NCI-H774 (cell line): ENCODE measurements at regions not wholly inside any gene's neighbourhood (a gene's known extent, or its start where the extent isn't known, plus 50 kb on each side); places are given as distances from the start of the nearest gene placed in this dataset.

Experiments
- DNase-seq: peaks from one replicate; lab custom pipeline; 2025; lab: John Stamatoyannopoulos, UW

DNA sequence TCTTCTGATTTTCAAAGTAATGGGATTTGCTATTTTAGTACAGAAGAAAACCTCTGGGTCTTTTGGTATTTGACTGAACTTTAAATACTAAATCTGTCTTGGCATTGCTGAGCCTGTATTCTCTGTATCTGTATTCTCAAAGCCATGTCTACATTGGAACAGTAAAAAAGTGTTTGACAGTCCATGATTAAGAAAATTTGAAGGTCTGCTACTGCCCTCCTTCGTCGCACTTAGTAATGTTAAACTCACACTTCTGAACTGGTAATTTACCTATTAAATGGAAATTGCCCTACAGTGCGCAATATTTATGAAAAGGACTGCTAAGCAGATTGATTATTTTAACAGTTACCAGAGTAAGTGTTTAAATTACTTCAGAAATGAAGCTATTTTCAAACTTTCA, 165.7 kb upstream of the SMC2 start:
- DNase-seq = no peak

DNA sequence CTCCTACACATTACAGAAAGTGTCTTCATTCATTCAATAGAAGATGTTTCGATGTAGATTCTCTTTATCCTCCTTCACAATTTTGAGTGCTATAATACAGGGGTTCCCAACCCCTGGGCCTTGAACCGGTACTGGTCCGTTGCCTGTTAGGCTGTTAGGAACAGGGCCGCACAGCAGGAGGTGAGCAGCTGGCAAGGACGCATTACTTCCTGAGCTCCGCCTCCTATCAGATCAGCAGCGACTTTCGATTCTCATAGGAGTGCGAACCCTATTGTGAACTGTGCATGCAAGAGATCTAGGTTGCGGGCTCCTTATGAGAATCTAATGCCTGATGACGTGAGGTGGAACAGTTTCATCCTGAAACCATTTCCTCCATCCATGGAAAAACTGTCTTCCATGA, 153.0 kb upstream of the SMC2 start:
- no peak for DNase-seq

DNA sequence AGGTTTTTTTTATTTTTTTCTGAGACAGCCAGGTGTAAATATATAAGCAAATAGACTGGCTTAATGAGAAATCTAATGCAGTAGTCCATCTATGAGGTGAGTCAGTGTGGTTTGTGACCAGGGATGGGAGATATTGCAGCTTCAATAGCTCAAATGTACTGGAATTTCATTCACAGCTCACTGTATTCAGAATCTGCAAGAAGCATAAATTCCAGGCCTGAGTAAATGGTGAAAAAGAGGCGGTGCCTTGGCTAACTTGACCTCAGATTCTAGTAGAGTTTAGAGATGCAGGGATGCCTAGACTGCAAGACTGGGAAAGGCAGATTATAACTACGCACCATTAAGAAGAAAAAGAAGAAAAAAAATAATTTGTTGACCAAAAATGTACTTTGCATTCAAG, 151.9 kb upstream of the SMC2 start:
- no peak for DNase-seq

DNA sequence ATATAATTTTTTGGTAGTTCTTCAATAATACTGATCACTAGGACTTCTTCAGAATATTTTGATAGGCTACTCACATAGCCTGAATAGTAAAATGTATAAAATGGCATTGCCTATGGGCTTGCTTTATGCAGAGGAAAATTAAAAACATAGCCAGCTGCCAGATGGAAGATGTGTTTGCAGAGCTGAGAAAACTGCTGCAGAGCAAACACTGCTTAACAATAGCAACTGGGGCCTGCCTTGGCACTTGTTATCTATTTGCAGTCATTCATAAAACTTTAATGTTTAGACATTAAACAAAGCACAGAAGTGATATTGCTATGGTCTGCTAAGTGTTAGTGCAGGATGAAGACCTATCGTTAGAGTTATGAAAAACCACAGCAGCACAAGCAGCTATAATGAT, 151.5 kb upstream of the SMC2 start:
- peak; percentile 81 for DNase-seq

DNA sequence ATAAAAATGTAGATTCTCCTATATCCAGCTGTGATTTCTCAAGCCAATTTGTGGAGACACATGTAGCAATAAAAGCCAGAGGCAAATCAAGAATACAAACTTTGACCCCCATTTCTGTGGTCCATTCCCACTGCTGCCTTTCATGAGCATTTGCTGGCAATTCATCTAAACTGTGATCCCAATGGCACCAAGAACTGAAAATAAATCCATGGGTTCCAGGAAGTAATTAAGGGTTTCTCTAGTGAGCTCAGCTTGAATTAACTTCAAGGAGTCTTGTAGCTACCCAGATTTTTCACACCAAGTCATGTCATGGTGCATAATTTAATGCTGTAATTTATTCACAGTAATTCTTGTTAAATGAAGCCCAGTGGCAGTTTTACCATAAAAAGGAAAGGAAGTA, 145.0 kb upstream of the SMC2 start:
- DNase-seq = no peak

DNA sequence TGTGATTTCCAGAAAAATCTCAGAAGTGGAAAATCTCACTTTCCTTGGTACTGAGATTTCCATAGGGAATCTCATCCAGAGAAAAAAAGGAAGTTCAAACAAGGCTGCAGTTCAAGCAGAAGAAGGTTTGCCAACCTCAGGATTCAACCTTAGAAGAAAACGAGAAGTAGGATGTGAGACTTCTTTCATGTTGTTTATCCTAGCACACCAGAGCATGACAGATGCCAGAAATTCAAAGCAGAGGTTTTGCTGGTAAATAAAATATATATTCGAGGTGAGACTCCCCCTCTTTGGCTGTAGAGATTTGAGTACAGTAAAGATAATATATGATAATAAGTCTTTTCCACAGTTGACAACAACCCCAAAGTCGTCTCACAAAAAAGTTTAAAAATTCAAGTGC, 116.9 kb upstream of the SMC2 start:
- no peak for DNase-seq

DNA sequence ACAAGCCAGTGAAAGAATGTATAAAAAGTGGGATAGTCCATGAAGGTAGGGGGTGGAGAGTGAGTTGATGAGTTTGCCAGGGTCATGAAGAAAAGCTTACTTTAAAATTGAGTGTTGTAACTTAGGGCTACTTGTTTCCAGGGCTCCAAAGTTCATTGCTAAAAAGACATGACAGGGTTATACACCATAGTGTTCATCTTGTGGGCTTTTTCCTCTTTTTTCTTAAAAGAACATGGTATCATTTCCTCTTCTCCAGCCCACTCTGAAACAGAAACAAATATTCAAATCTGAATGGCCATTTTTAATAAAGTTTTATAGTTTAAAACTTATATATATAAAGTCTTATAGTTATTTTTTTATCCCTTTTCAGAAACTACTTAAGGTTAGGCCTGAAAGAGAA, 115.7 kb upstream of the SMC2 start:
- DNase-seq = no peak

DNA sequence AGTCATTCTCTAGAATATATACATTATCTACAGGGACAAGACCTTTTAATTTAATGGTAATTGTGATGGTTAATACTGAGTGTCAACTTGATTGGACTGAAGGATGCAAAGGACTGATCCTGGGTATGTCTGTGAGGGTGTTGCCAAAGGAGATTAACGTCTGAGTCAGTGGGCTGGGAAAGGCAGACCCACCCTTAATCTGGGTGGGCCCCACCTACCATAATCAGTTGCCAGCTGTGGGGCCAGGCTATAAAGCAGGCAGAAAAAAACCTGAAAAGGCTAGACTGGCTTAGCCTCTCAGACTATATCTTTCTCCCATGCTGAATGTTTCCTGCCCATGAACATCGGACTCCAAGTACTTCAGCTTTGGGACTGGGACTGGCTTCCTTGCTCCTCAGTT, 112.2 kb upstream of the SMC2 start:
- no peak for DNase-seq

DNA sequence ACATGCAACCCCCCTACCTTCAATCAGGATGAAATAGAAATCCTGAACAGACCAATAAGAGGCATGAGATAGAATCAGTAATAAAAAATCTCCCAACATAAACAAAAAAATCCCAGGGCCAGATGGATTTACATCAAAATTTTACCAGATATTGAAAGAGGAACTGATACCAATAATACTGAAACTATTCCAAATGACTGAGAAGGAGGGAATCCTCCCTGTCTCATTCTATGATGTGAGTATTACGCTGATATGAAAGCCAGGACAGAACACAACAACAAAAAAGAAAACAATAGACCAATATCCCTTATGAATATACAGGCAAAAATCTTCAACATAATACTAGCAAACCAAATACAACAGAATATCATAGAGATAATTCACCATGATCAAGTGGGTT, 109.0 kb upstream of the SMC2 start:
- no peak for DNase-seq

DNA sequence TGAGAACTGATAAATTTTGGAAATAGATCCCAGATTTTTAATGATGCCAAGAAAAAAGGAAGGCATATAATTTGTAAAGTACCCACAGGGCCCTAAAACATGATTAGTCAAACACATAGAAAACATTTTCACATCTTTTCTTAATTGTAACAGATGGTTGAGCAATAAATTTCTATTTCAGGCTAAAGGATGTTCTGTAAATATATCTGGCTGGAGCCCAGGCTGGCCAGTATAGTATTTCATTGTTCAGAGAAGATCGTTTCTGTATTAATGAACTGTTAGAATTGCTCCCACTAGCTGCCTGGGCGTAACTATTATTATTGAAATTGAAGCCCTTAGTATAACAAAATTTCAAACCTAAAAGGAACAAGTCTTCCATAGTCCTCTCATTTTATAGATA, 105.3 kb upstream of the SMC2 start:
- DNase-seq = no peak

DNA sequence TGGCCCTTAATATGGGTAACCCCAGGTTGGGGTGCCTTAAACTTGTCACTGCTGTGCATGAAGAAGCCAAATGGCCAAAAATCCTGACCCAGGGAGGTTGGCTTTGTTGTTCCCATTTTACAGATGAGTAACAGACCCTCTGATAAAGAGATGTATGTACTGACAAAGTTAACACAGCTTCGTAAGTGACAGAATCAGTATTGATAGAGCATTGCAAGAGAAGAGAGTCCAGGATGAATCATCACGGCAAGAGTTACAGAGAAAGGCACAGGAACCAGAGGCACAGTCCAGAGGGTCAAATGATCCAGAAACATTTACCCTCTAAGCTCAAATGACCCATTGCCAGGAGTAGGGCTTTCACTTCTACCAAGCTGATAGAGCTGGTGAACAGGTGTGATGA, 103.8 kb upstream of the SMC2 start:
- no peak for DNase-seq

DNA sequence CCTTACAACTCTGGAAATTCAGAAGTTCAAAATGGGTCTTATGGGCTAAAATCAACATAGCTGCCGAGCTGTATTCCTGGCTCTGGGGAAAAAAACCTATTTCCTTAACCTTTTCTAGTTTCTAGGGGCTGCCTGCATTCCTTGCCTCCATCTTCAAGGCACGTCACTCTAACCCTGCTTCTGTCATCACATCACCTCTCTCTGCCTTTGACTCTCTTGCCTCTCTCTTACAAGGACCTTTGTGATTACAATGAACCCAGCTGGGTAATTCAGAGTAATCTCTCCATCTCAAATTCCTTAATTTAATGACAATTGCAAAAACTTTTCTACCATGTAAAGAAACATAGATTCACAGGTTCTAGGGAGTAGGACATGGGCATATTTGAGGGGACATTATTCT, 103.1 kb upstream of the SMC2 start:
- DNase-seq = no peak

DNA sequence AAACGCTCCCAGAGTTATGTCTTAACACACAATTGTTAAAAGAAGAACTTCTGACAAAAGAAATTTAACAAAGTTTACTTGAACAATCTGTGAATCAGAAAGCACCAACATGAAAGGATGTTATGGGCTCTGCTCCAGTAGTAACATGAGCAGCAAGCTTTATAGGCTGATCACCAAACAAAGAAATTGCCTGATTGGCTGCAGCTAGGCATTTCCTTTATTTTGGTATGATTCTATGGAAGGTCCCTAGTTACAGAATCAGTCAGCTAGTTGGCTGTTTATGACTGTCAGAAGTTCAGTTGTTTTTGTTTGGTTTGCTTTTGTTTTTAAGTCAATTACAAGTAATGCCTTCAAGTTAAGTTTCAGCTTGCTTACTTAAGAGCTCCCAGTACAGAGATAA, 102.4 kb upstream of the SMC2 start:
- DNase-seq = no peak

DNA sequence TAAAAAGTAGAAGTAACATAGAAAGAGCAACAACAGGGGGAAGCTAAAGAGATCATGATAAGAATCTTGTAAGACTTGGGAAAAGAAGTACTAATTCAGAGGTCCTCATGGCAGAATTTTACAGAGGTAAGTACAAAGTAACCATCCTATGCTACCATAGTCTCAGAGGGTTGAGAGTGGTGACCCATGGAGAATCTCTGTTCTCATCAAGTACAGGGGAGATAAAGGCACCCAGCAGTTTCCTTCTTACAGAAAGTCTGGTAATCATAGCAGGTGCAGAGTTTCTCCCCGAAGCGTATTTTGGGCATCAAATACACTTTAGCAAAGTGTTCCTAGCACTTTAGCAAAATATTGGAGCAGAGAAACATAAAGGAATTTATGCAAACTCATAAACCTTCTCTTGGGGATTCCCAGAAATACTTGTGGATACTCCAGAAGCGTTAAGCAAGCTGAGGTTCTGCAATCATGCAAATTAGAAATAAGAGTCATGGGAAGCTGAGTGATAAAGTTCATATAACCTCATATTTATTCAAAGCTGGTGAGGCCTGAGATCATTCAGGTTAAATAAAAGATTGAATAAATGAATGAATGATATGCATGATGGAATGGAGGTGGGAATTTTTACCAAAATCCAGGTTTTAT, 101.0 kb upstream of the SMC2 start:
- DNase-seq = no peak

DNA sequence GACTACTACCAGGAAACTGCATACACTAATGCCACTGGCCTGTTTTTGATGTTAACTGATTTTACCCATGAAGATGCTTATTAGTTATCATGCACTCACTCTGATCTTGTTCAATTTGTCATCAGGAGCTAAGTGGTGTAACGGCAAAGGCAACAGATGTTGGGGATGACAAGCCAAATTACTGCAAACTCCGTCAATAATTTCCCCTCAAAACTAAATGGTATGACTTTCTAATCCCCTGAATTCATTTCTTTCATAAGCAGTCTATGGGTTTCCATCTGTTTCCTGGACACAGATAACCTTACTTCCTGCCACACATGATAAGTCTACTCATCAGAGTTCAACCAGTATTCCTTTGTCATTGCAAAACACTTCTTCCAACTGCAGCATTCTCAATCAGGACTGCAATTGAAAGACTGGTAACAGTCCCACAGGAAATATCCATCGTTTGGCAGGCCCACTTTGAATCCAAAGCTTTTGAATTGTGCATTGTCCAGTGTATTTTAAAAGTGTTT, 96.2 kb upstream of the SMC2 start:
- no peak for DNase-seq

DNA sequence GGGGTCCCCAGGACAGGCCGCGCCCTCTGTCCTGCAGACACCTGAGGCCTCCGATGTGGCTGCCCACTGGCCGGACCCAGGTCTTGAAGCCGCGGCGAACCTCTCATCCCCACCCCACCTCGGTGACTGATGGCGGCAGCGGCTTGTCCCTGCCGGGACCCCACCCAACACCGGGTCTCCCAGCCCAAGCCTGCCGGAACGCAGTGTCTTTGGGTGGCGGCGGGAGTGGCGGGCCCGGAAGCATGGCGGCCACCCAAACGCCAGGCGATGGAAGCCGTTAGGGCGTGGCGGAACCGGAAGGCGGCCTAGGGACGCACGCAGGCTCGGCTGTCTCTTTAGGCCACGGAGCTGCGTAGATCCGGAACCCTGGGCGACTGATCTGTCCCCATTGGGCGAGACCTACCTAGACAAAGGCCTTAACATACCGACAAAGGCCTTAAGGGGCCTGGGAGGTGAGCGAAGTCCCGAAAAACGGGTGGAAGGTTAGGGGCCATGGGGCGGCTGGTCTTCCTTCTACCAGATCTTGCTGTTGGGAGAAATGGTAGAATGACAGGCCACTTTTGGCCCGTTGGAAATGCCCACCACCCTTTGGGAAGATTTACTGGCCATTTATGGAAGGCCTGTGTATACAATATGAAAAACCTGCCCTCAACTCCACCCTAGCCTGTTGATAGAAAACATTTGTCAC, 94.6 kb upstream of the SMC2 start:
- DNase-seq = no peak

DNA sequence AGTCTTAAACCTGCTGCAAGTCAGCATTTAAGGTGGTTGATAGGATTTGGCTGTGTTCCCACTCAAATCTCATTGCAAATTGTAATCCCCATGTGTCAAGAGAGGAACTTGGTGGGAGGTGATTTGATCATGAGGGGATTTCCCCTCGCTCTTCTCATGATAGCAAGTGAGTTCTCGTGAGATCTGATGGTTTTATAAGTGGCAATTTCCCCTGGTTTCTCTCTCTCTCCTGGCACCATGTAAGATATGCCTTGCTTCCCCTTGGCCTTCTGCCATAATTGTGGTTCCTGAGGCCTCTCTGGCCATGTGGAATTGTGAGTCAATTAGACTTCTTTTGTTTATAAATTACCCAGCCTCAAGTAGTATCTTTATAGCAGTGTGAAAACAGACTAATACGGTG, 84.3 kb upstream of the SMC2 start:
- DNase-seq = no peak

DNA sequence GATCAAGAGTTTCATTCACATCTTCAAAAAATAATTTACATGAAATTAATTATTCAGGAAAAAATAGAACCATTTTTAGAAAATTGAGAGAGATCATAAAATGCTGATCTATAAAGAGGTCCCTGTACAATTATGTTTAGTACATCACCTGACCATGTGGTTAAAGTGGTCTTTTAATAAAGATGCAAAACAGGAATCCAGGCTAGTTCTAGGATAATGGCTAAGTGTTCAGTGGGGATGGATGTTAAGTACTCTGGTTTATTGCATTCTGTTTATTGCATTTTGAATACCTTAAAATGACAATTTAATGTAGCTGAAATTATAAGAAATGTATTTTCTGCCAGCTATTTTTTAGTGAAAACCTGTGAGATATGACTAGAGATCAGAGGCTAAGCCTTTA, 72.0 kb upstream of the SMC2 start:
- DNase-seq = no peak

DNA sequence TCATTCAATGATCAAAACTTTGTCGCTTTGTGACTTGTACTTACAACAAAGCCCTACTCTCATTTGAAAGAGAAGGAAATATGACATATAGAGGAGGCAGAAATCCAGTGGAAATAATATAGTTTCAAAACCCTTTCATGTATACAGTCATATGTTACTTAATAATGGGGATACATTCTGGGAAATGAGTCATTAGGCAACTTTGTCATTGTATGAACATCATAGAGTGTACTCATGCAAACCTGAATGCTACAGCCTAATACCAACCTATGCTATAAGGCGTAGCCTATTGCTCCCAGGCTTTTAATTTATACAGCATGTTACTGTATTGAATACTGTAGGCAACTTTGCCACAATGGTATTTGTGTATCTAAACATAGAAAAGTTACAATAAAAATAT, 69.0 kb upstream of the SMC2 start:
- DNase-seq = no peak

DNA sequence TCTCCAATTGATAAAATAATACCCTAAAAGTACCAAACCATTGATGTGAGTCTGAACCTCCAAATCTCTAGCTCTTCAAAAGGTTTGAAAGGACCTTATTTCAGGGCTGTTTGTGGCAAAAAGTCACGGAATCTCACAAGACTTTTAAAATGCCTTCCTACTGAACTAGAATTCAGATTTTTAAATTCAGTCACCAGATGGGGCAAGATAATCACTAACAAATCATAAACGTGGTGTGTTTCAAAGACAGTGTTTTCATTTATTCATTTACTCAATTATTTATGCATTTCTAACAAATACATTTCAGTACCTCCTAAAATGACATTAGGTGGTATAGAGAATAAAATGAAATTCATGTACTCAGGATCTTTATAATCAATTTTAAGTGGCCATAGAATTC, 68.2 kb upstream of the SMC2 start:
- DNase-seq = no peak

DNA sequence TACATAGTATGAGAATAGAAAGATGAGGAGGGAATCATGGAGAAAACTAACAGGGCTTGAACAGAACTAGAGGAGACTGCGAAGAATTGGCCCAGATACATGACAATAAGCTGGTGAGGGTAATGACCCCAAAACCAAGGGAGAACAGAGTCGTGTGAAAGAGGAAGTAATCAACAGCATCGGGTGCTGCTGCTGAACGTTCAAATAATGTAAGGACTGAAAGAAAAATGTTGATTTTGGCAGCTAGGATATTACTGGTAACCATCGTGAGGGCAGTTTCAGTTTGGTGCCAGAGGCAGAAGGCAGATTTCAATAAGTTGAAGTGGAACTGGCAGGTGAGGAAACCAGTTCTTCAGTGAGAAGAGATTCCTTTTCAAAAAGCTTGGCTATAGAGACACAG, 66.8 kb upstream of the SMC2 start:
- peak; percentile 59 for DNase-seq

DNA sequence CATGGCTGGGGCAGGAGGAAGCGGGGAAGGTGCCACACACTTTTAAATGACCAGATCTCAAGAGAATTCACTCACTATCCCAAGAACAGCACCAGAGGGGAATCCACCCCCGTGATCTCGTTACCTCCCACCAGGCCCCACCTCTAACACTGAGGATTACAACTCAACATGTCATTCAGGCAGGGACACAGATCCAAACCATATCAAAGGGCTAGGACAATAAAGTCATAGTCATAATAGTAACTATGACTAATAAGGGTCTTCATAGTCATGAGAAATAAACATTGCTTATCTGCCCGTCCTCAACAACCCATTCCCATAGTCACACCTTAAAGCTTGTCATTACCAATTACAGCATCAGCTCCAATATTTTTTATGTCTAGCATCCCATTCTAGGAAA, 65.3 kb upstream of the SMC2 start:
- no peak for DNase-seq
